AG04449 (cell line): ENCODE measurements at regions not wholly inside any gene's neighbourhood (a gene's known extent, or its start where the extent isn't known, plus 50 kb on each side); places are given as distances from the start of the nearest gene placed in this dataset.
"Not testable (repeated sequence)": the region's sequence is repeated elsewhere in the genome, so short reads cannot be mapped to it uniquely, and the experiment has no call there.

Experiments used
- CTCF ChIA-PET: fragments of 350-600 bp; formaldehyde crosslinking; extraction: SDS; loops from one replicate; lab custom pipeline; 2021; ENCODE audit warnings: antibody characterized with exemption; lab: Yijun Ruan, JAX
- POLR2A ChIA-PET: fragments of 400-600, 350-600 bp; formaldehyde crosslinking; extraction: SDS; loops from one replicate; lab custom pipeline; 2020; ENCODE audit warnings: antibody characterized with exemption, inconsistent platforms; lab: Yijun Ruan, JAX
- DNase-seq: peaks from one replicate; pipeline ENCODE4 v3.0.0-alpha.2; 2010; ENCODE audit warnings: low read depth, low spot score
- H3K4me3 ChIP-seq: 2 replicates; pipeline ENCODE4 v1.5.1; 2011; ENCODE audit warnings: low read depth, mild to moderate bottlenecking, control low read depth, low read length
- CTCF ChIP-seq: IDR thresholded peaks from one replicate; pipeline ENCODE4 v1.5.1; 2011; ENCODE audit warnings: mild to moderate bottlenecking, moderate library complexity, low read length, control low read depth, inconsistent platforms; ENCODE audit not compliant: insufficient read depth; ENCODE audit errors: missing control alignments

GRCh38 chr7:131057015-131057793 is 270.5 kb upstream of the MKLN1 start:
- POLR2A ChIA-PET: no interaction called here
- DNase-seq: peak; percentile 56
- TF ChIP-seq CTCF: no peak

GRCh38 chr7:131057794-131058070 is 269.9 kb upstream of the MKLN1 start:
- ChIA-PET CTCF (interaction anchor here (1.0 to 6.1 kb wide), 8 partner anchors 11 to 433 kb away, joined by 3 to 42 read pairs (median 4); no protein-coding TSS in a partner anchor), POLR2A (no interaction called here)
- no peak for TF ChIP-seq CTCF
- no peak for DNase-seq
- H3K4me3 ChIP-seq: no peak overlapping the region

More at GRCh38 chr7:131057015-131057793, 270.5 kb upstream of the MKLN1 start:
- CTCF ChIA-PET: interaction anchor here (1.0 to 6.1 kb wide), 8 partner anchors 11 to 452 kb away, joined by 3 to 42 read pairs (median 4); no protein-coding TSS in a partner anchor
- no peak overlapping the region for H3K4me3 ChIP-seq

- POLR2A ChIA-PET, DNase-seq, H3K4me3 ChIP-seq: not testable (repeated sequence)
- CTCF ChIA-PET: interaction anchor here (0.7 to 6.1 kb wide), 8 partner anchors 10 to 366 kb away, joined by 3 to 42 read pairs (median 4); no protein-coding TSS in a partner anchor
These were observed 269.0 kb upstream of the MKLN1 start for GRCh38 chr7:131058561-131059288.

- POLR2A ChIA-PET, DNase-seq, H3K4me3 ChIP-seq: not testable (repeated sequence)
- CTCF ChIA-PET: interaction anchor here (0.7 to 6.1 kb wide), 4 partner anchors 9 to 365 kb away, joined by 3 to 42 read pairs (median 4); no protein-coding TSS in a partner anchor
These were observed 268.3 kb upstream of the MKLN1 start for GRCh38 chr7:131059401-131059800.

GRCh38 chr7:131061158-131061557 is 266.5 kb upstream of the MKLN1 start:
- CTCF ChIA-PET: interaction anchor here (0.8 to 1.1 kb wide), 2 partner anchors 164 to 179 kb away, joined by 3 to 4 read pairs; no protein-coding TSS in a partner anchor
- H3K4me3 ChIP-seq: no peak overlapping the region
- DNase-seq: no peak
- POLR2A ChIA-PET: interaction anchor here (0.6 kb wide), 1 partner anchor 170 kb away, joined by 3 read pairs; no protein-coding TSS in a partner anchor
- no peak for TF ChIP-seq CTCF

- POLR2A ChIA-PET: no interaction called here
- DNase-seq: no peak
- no peak for TF ChIP-seq CTCF
- CTCF ChIA-PET: interaction anchor here (0.8 to 1.3 kb wide), 4 partner anchors 22 to 237 kb away, joined by 3 to 8 read pairs (median 4); no protein-coding TSS in a partner anchor
- H3K4me3 ChIP-seq: no peak overlapping the region
These were observed 265.9 kb upstream of the MKLN1 start for GRCh38 chr7:131061818-131062217.

- ChIA-PET POLR2A (no interaction called here), CTCF (interaction anchor here (0.6 to 4.7 kb wide), 6 partner anchors 10 to 357 kb away, joined by 3 to 45 read pairs (median 20); no protein-coding TSS in a partner anchor)
- DNase-seq: no peak
- no peak for TF ChIP-seq CTCF
- no peak overlapping the region for H3K4me3 ChIP-seq
These were observed 261.0 kb upstream of the MKLN1 start for GRCh38 chr7:131066635-131067034.
